Inflammatory macrophage (primary cell): ENCODE measurements at regions not wholly inside any gene's neighbourhood (a gene's known extent, or its start where the extent isn't known, plus 50 kb on each side); places are given as distances from the start of the nearest gene placed in this dataset.
"Not testable (repeated sequence)": the region's sequence is repeated elsewhere in the genome, so short reads cannot be mapped to it uniquely, and the experiment has no call there.

ENCODE experiments used
- DNase-seq, 2 donors: peaks; one replicate each; pipeline ENCODE4 v3.0.0-alpha.2; 2020 to 2022

GRCh38 chr15:62649793-62650420 lies 392.6 kb upstream of the TPM1 start:
- DNase-seq = peak; percentile 92 to 97

GRCh38 chr15:62653122-62653521 lies 389.4 kb upstream of the TPM1 start:
- peak; percentile 87 to 88 for DNase-seq

- no peak for DNase-seq
Observed at GRCh38 chr15:62656071-62656470, 386.5 kb upstream of the TPM1 start.

GRCh38 chr15:62657501-62657900 lies 385.0 kb upstream of the TPM1 start:
- DNase-seq = peak in 1 of 2 donors; percentile 27

- peak; percentile 86 to 92 for DNase-seq
Observed at GRCh38 chr15:62658498-62658897, 384.0 kb upstream of the TPM1 start.

- DNase-seq = no peak
Observed at GRCh38 chr15:62663547-62663946, 379.0 kb upstream of the TPM1 start.

GRCh38 chr15:62665449-62665848 lies 377.1 kb upstream of the TPM1 start:
- DNase-seq = no peak

- no peak for DNase-seq
Observed at GRCh38 chr15:62666046-62666445, 376.5 kb upstream of the TPM1 start.

GRCh38 chr15:62672268-62672667 lies 370.3 kb upstream of the TPM1 start:
- no peak for DNase-seq

GRCh38 chr15:62676891-62677290 lies 365.7 kb upstream of the TPM1 start:
- no peak for DNase-seq

GRCh38 chr15:62681939-62682896 lies 360.3 kb upstream of the TPM1 start:
- no peak for DNase-seq

GRCh38 chr15:62683192-62683591 lies 359.4 kb upstream of the TPM1 start:
- not testable (repeated sequence) for DNase-seq

GRCh38 chr15:62684123-62684808 lies 358.3 kb upstream of the TPM1 start:
- no peak for DNase-seq

GRCh38 chr15:62691008-62691407 lies 351.5 kb upstream of the TPM1 start:
- peak in 1 of 2 donors; percentile 41 for DNase-seq

GRCh38 chr15:62697636-62698035 lies 344.9 kb upstream of the TPM1 start:
- no peak for DNase-seq

GRCh38 chr15:62698646-62699045 lies 343.9 kb upstream of the TPM1 start:
- DNase-seq = no peak

- no peak for DNase-seq
Observed at GRCh38 chr15:62706317-62706716, 336.2 kb upstream of the TPM1 start.

- no peak for DNase-seq
Observed at GRCh38 chr15:62708470-62708869, 334.1 kb upstream of the TPM1 start.

- no peak for DNase-seq
Observed at GRCh38 chr15:62709261-62709660, 333.3 kb upstream of the TPM1 start.

GRCh38 chr15:62711691-62712454 lies 330.7 kb upstream of the TPM1 start:
- no peak for DNase-seq

GRCh38 chr15:62712455-62712839 lies 330.1 kb upstream of the TPM1 start:
- DNase-seq = no peak

- no peak for DNase-seq
Observed at GRCh38 chr15:62715946-62716345, 326.6 kb upstream of the TPM1 start.

GRCh38 chr15:62717496-62717895 lies 325.1 kb upstream of the TPM1 start:
- no peak for DNase-seq
